GM18505 (cell line): ENCODE measurements at regions not wholly inside any gene's neighbourhood (a gene's known extent, or its start where the extent isn't known, plus 50 kb on each side); places are given as distances from the start of the nearest gene placed in this dataset.

Experiments used
- ATAC-seq: cut with Tn5 transposase; IDR thresholded peaks from one replicate; pipeline ENCODE4 v1.9.1; 2021; ENCODE audit not compliant: unreplicated experiment
- POLR2A ChIP-seq: IDR thresholded peaks from 4 replicates; pipeline ENCODE4 v1.6.1; 2011; ENCODE audit warnings: borderline replicate concordance; ENCODE audit not compliant: insufficient read depth, insufficient read length; ENCODE audit errors: extremely low read depth

DNA sequence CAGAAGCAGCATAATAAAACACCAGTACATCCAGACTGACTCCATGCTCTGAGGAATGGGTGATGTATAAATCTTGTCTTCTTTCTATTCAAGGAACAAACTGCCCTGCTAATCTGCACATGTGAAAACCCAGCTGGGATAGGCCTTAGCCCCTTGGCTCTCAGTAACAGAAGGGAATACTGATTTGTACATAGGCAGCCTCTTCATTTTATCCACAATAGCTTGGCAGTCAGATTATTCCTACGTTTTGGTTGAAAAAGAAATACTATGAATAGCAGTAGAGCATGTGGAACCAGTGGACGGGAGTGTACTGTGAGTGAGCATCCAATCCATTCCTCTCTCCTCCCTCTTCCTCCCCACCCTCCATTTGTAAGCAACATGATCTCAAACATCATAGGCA lies 113.5 kb upstream of the ARHGAP5 start:
- ATAC-seq: no peak

DNA sequence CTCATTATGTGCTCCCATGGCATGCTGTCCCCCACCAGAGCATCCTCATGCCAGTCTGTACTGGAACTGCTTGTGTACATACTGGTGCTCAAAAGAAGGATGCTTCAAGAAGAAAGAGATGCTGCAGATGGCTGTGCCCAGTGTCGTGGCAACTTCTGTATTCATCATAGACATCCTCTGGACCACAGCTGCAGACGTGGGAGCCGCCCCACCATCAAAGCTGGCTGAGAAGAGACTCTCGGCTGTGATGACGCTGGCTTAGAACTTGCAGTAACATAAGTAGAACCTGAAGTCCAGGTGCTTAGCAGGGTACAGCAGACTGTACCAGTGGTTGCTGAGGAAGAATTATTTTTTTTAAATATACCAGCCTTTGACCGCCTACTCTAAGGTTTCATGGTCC lies 112.6 kb upstream of the ARHGAP5 start:
- no peak for ATAC-seq
- no peak for TF ChIP-seq POLR2A

More for the DNA sequence above, 113.5 kb upstream of the ARHGAP5 start:
- no peak for TF ChIP-seq POLR2A

DNA sequence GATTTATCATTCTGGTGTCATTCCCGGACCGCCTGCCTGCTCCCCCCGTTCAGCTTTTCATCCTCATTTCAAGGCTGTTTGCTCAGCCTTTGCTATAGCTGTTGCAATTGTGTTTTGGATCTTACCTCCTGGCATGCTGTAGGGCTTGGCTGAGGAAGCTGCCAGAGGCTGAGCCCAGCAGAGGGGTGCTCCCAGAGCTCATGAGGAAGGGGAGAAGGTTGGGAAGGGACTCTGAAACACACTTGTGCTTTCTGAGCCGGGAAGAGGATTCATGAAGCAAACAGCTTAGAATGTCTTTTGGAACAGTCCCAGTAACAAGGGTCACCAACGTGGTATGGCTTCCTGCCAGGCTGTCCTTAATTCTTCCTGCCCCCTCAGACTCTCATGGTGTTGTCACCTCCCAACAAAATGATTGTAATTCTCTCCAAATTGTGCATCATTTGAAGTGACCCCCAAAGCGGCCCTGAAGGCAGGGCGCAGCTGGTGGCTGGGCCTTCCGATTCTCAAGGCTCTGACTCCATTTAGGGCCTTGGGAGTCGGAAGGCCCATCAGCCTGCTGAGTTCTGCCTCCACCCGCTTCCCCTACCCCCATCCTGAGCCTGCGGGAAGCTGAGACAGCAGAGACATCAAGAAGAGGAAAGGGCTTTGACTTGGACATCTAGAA lies 111.9 kb upstream of the ARHGAP5 start:
- ATAC-seq: no peak
- TF ChIP-seq POLR2A: no peak

DNA sequence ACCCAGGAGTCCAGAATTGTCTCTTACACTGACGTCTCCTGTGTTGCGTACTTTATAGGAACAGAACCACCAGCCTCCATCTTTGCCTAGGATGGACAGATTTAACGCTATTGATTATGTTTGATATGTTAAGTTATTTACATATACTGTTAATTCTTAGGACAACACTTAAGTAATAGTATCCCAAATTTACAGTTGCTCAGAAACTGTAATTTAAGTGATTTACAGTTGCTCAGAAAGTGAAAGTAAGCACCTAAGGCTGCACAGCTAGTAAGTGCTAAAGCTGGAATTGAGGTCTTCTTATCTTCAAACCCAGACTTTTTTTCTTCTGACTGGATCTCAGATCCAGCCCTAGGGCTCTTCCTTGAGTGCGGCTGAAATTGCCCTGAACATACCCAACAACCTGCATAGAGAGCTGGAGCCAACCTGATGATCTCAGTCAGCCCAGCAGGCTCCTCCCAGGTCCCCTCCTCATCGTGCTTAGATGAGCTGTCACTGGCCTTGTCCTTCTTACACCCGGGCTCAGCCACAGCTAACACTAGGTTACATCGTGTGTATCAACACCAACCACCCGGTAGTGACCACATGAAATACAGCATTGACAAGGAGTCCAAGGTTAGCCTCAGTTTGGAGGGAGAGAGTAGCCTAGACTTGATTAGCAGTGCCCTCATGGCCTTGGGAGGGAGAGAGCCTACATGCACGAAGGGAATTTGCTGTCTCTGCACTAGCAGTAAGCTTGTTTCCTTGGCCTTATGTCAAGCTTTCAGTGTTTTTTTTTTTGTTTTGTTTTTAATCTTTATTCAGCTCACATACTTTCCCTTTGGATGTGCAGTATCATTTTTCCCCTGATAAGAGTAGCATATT lies 111.1 kb upstream of the ARHGAP5 start:
- ATAC-seq: no peak
- TF ChIP-seq POLR2A: no peak

DNA sequence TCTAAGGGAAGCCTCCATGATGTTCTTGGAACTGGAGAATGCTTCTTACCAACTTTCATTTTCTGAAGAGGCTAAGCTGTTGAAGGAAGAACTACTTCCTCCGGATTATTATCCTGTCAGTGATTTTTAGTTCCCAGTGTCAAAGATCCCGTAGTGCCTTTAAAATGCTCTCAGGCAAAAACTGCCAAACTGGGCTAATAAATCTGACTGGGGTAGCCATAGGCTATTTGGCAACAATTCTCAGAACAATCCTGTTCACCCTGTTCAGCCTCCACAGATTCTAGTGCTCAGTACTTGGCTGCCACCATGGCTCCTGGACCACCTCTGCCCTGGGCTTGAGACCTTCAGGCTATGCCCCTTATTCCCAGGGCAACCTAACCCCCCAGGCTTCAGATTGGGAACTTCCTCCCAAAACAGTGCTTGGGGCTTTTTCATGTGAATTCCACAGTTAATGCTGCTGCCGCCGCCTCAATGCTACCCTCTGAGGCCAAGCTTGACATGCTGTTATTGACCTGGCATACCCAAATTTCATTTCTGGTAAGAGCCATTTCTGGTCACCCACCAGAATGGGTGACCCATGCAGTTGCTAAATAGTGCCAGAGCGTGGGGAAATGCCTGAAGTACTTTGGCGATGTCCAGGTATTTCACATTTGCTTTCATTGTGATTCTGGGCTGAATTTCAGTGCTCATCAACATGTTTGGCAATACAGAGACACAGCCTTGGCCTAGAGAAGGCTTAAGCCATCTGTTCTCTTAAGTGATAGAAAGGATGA lies 110.0 kb upstream of the ARHGAP5 start:
- no peak for TF ChIP-seq POLR2A
- no peak for ATAC-seq

DNA sequence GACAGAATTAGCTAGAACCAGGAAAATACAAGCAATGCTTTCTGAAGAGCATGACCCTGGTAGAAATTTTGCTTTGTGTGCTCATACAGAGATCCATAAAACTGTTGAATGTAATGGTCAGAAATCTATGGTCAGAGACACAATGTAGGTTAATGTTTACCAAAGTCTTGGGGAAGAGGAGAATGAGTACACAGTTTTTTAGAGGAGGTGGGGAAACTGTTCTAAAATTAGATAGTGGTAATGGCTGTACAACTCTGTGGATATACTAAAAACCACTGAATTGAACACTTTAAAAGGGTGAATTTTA lies 109.5 kb upstream of the ARHGAP5 start:
- no peak for ATAC-seq
- no peak for TF ChIP-seq POLR2A

DNA sequence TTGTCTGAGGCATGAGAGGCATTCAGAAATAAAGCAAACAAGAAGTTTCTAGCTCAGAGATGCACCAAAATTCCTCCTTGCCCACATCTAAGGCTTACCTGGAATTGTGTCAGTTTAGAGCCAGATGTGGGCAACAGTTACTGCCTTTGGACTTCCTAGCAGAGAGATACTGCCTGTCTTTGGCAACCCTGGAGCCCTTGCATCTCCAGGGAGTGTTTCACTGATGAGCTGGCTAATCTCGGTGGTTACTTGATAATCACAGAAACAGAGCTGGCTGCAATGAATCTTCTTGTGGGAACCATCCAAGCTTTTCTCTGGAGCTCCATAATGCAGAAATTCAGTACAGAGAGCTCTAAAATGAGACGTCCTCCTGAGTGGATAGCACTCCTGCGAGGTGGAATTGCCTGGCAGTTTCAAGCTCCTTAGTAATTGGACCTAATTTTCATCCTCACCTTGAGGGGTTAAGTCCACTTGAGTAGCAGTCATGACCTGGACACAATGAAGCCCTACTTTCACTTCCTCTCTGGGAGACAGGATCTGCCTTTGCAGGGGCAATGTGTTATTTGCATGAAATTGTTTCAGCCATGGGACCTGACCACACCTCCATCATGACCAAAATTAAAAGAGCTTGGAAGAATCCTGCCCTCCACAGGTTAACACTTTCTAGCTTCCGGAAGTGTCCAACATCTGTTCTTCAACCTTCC lies 108.8 kb upstream of the ARHGAP5 start:
- TF ChIP-seq POLR2A: no peak
- ATAC-seq: no peak

DNA sequence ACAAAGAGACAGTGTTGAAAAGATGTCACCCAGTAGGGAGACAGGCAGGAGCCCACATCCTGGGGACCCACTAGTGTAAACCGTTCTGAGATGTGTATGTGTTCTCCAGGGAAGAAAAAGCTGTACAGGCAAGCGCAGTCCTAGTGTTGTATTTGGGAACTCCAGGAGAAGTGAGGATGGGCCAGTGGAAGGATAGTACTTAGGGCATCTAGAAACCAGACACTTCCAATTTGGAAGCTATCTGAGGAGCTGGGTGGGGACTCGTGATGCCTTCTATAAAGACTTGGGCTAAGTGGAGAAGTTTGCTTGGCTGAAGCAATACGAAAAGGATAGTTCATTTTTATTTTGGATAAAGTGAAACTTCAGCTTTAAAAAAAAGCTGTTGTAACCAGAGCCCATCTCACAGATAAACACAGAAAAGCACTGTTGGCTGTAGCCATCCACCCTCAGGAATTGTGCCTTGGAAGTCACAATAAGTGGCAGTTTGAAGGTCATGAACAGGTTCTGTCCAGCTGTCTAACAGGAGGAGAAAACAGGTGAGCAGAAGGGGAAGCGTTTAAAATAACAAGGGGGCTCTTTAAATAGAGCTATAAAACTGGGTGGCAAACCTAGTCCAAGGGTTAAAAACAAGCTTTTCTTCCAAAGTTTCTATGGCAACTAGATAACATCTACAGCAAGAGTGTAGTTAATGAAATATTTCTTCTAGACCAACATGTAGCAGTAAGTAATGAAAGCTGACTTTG lies 108.0 kb upstream of the ARHGAP5 start:
- TF ChIP-seq POLR2A: no peak
- ATAC-seq: no peak

DNA sequence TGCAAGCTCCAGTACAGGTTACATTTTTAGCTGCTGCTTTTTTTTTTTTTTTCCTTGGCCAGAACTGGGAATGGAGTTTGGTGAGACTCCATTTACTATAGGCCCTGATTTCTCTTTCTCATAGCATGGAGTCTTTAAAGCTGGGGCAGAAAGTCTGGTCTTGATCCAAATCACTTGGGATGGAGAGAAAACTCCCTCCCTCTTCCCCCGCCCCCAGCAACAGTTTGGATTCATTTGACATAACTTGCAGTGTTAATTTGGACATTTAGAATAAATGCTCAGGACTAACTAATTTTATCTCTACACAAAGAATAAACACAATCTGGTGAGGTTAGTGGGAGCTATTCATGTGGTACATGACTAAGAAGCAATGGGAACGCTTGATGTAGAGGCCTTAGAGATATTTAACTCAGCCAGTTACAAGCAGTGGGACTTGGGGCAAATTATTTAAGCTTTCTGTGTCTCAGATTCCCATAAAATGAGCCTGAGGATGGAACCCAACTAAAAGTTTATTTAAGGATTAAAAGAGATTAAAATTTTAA lies 107.3 kb upstream of the ARHGAP5 start:
- ATAC-seq: no peak
- no peak for TF ChIP-seq POLR2A

DNA sequence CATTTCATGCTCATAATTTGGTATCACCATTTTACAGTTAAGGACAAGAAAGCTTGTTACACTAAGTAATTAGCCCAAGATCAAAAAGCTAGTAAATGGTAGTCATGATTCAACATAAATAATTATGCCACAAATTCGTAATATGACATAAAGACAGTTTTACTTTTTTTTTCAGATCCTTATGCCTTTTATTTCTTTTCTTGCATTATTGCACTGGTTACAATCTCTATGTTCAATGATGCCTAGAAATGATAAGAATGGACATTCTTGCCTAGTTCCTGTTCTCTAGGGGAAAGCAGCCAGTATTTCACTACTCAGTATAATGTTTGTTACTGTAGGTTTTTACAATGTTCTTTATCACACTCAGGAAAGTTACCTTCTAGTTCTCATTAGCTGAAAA lies 106.4 kb upstream of the ARHGAP5 start:
- TF ChIP-seq POLR2A: no peak

DNA sequence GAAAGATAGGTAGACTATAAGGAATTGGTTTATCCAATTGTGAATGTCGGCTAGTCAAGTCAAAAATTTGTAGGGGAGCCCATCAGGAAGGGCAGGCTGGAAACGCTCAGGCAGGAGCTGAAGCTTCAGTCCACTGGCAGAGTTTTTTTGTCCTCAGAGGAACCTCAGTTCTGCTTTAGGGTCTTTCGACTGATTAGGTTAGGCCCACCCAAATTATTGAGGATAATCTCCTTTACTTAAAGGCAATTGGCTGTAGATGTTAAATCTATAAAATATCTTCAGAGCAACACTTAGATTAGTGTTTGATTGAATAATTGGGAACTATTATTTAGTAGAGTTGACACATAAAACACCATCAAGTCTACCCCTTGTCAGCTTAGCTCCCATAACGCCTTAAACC lies 105.5 kb upstream of the ARHGAP5 start:
- TF ChIP-seq POLR2A: no peak
- no peak for ATAC-seq

More for the DNA sequence above, 106.4 kb upstream of the ARHGAP5 start:
- no peak for ATAC-seq

DNA sequence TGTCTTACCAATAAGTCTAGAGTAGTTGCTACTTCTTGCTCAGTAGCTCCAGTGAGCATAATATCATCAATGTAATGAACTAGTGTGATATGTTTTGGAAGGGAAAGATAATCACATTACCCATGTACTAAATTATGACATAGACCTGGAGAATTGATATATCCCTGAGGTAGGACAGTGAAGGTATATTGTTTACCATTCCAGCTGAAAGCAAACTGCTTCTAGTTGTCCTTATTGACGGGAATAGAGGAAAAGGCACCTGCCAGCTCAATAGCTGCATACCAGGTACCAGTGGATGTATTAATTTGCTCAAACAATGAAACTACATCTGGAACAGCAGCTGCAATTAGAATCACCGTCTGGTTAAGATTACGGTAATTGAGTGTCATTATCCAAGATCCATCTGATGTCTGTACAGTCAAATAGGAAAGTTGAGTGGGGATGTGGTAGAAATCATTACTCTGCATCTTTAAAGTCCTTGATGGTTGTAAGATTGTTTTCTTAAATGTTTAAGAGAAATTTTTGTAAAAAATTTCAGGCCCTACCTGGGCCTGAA lies 100.0 kb upstream of the ARHGAP5 start:
- TF ChIP-seq POLR2A: no peak
- no peak for ATAC-seq
